ENCODE measurements at regions not wholly inside any gene's neighbourhood (a gene's known extent, or its start where the extent isn't known, plus 50 kb on each side); places are given as distances from the start of the nearest gene placed in this dataset.

DNA sequence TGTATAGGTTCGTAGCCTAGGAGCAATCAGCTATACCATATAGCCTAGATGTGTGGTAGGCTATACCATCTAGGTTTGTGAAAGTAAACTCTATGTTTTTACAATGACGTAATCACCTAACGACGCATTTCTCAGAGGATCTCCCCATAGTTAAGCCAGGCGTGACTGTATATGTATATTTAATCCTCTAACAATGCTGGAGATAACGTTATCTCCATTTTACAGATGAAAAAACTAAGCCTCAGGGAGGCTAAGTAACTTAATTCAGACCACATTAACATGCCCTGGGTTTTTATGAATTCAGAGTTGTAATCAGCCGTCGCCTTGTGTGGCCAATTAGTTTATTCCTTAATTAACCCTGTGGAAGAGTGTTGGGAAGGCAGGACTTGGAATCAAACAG lies 107.7 kb upstream of the PLXNA2 start:
- no peak for TF ChIP-seq POLR2AphosphoS5 (IDR thresholded peaks at IDR 0.05; ENCODE audit: low read depth, low read length)
- TF ChIP-seq, protein P1, sequence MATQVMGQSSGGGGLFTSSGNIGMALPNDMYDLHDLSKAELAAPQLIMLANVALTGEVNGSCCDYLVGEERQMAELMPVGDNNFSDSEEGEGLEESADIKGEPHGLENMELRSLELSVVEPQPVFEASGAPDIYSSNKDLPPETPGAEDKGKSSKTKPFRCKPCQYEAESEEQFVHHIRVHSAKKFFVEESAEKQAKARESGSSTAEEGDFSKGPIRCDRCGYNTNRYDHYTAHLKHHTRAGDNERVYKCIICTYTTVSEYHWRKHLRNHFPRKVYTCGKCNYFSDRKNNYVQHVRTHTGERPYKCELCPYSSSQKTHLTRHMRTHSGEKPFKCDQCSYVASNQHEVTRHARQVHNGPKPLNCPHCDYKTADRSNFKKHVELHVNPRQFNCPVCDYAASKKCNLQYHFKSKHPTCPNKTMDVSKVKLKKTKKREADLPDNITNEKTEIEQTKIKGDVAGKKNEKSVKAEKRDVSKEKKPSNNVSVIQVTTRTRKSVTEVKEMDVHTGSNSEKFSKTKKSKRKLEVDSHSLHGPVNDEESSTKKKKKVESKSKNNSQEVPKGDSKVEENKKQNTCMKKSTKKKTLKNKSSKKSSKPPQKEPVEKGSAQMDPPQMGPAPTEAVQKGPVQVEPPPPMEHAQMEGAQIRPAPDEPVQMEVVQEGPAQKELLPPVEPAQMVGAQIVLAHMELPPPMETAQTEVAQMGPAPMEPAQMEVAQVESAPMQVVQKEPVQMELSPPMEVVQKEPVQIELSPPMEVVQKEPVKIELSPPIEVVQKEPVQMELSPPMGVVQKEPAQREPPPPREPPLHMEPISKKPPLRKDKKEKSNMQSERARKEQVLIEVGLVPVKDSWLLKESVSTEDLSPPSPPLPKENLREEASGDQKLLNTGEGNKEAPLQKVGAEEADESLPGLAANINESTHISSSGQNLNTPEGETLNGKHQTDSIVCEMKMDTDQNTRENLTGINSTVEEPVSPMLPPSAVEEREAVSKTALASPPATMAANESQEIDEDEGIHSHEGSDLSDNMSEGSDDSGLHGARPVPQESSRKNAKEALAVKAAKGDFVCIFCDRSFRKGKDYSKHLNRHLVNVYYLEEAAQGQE (IDR thresholded peaks at IDR 0.05; ENCODE audit: insufficient read depth in 1 of 2, low read depth in 2 of 2, low read length in 2 of 2): no peak

Data from PFSK-1 (cell line).